GM18499 (cell line): ENCODE measurements at regions not wholly inside any gene's neighbourhood (a gene's known extent, or its start where the extent isn't known, plus 50 kb on each side); places are given as distances from the start of the nearest gene placed in this dataset.
"Not testable (repeated sequence)": the region's sequence is repeated elsewhere in the genome, so short reads cannot be mapped to it uniquely, and the experiment has no call there.

Experiments used
- ATAC-seq: cut with Tn5 transposase; IDR thresholded peaks from one replicate; pipeline ENCODE4 v1.9.1; 2021; ENCODE audit warnings: moderate number of reproducible peaks; ENCODE audit not compliant: insufficient read depth, unreplicated experiment

- ATAC-seq, result no peak
Observed at GRCh38 chr6:79810871-79811270, 136.5 kb downstream of the ELOVL4 start.

- no peak for ATAC-seq
Observed at GRCh38 chr6:79810185-79810705, 137.1 kb downstream of the ELOVL4 start.

GRCh38 chr6:79808921-79809320 is 138.4 kb downstream of the ELOVL4 start:
- ATAC-seq, result no peak

GRCh38 chr6:79806661-79807060 is 140.7 kb downstream of the ELOVL4 start:
- not testable (repeated sequence) for ATAC-seq

- no peak for ATAC-seq
Observed at GRCh38 chr6:79804732-79805131, 142.6 kb downstream of the ELOVL4 start.

GRCh38 chr6:79803917-79804316 is 143.4 kb downstream of the ELOVL4 start:
- no peak for ATAC-seq

GRCh38 chr6:79802657-79803300 is 144.6 kb downstream of the ELOVL4 start:
- ATAC-seq, result no peak

GRCh38 chr6:79801362-79801761 is 146.0 kb downstream of the ELOVL4 start:
- ATAC-seq, result no peak

GRCh38 chr6:79798841-79799240 is 148.5 kb downstream of the ELOVL4 start:
- no peak for ATAC-seq

- no peak for ATAC-seq
Observed at GRCh38 chr6:79797912-79798311, 149.4 kb downstream of the ELOVL4 start.

- no peak for ATAC-seq
Observed at GRCh38 chr6:79797163-79797764, 150.1 kb downstream of the ELOVL4 start.

- ATAC-seq, result no peak
Observed at GRCh38 chr6:79796197-79796596, 151.2 kb downstream of the ELOVL4 start.

GRCh38 chr6:79789896-79790295 is 157.5 kb downstream of the ELOVL4 start:
- no peak for ATAC-seq

- no peak for ATAC-seq
Observed at GRCh38 chr6:79788756-79789155, 157.6 kb downstream of the SH3BGRL2 start.

- ATAC-seq, result no peak
Observed at GRCh38 chr6:79787626-79788025, 156.5 kb downstream of the SH3BGRL2 start.

- no peak for ATAC-seq
Observed at GRCh38 chr6:79784395-79784753, 153.2 kb downstream of the SH3BGRL2 start.

GRCh38 chr6:79783670-79784394 is 152.7 kb downstream of the SH3BGRL2 start:
- no peak for ATAC-seq

- ATAC-seq, result no peak
Observed at GRCh38 chr6:79782792-79783580, 151.9 kb downstream of the SH3BGRL2 start.

- ATAC-seq, result no peak
Observed at GRCh38 chr6:79781916-79782315, 150.8 kb downstream of the SH3BGRL2 start.

GRCh38 chr6:79780881-79781280 is 149.8 kb downstream of the SH3BGRL2 start:
- ATAC-seq, result no peak

- no peak for ATAC-seq
Observed at GRCh38 chr6:79778816-79779215, 147.7 kb downstream of the SH3BGRL2 start.
